HG02610 (cell line): ENCODE measurements at regions not wholly inside any gene's neighbourhood (a gene's known extent, or its start where the extent isn't known, plus 50 kb on each side); places are given as distances from the start of the nearest gene placed in this dataset.
"Not testable (repeated sequence)": the region's sequence is repeated elsewhere in the genome, so short reads cannot be mapped to it uniquely, and the experiment has no call there.

Source experiments
- ATAC-seq: cut with Tn5 transposase; IDR thresholded peaks from one replicate; pipeline ENCODE4 v1.9.1; 2021; ENCODE audit warnings: mild to moderate bottlenecking, moderate library complexity; ENCODE audit not compliant: unreplicated experiment

- no peak for ATAC-seq
Measured at GRCh38 chr12:100083308-100083707, 59.4 kb downstream of the BLTP3B start.

- not testable (repeated sequence) for ATAC-seq
Measured at GRCh38 chr12:100078777-100079176, 63.9 kb downstream of the BLTP3B start.

- no peak for ATAC-seq
Measured at GRCh38 chr12:100077367-100077766, 65.3 kb downstream of the BLTP3B start.

- ATAC-seq = no peak
Measured at GRCh38 chr12:100075598-100075997, 67.1 kb downstream of the BLTP3B start.

- ATAC-seq = no peak
Measured at GRCh38 chr12:100069795-100070194, 72.9 kb downstream of the BLTP3B start.

- no peak for ATAC-seq
Measured at GRCh38 chr12:100068305-100068704, 74.4 kb downstream of the BLTP3B start.

GRCh38 chr12:100061814-100062213, 77.1 kb upstream of the ANKS1B start:
- no peak for ATAC-seq

- ATAC-seq = peak; percentile 75
Measured at GRCh38 chr12:100058482-100059029, 73.8 kb upstream of the ANKS1B start.

GRCh38 chr12:100046202-100046601, 61.5 kb upstream of the ANKS1B start:
- not testable (repeated sequence) for ATAC-seq

GRCh38 chr12:100044266-100044665, 59.5 kb upstream of the ANKS1B start:
- ATAC-seq = no peak

GRCh38 chr12:100043631-100044030, 58.9 kb upstream of the ANKS1B start:
- no peak for ATAC-seq
